CD4-positive, CD25-positive, alpha-beta regulatory T cell (primary cell): ENCODE measurements at regions not wholly inside any gene's neighbourhood (a gene's known extent, or its start where the extent isn't known, plus 50 kb on each side); places are given as distances from the start of the nearest gene placed in this dataset.

Experiments
- ATAC-seq, 2 donors: fragments of 150-1000 bp; cut with Tn5 transposase; one replicate each; pipeline ENCODE4 v1.10.0; 2021; ENCODE audit warnings: low read depth in 2 of 2, moderate number of reproducible peaks in 2 of 2, moderate library complexity in 1 of 2
- DNase-seq, 3 donors: peaks; one replicate each; pipeline versions ENCODE4 v3.0.0 to v3.0.0-alpha.2; 2012 to 2022; ENCODE audit warnings: mixed read lengths in 1 of 3
- H3K27ac ChIP-seq: one replicate; pipeline ENCODE4 v1.7.0; 2013; ENCODE audit warnings: mild to moderate bottlenecking, low read length; ENCODE audit not compliant: insufficient read depth, poor library complexity, severe bottlenecking
- H3K27me3 ChIP-seq: one replicate; pipeline ENCODE4 v1.7.0; 2013; ENCODE audit warnings: low read length; ENCODE audit not compliant: control insufficient read depth, insufficient read depth
- H3K36me3 ChIP-seq: one replicate; pipeline ENCODE4 v1.7.0; 2013; ENCODE audit warnings: mild to moderate bottlenecking, low read length, moderate library complexity; ENCODE audit not compliant: control insufficient read depth, insufficient read depth
- H3K4me1 ChIP-seq: 2 replicates; pipeline ENCODE4 v1.7.0; 2013; ENCODE audit warnings: mild to moderate bottlenecking, low read length; ENCODE audit not compliant: insufficient read depth, control insufficient read depth, poor library complexity, severe bottlenecking
- H3K4me3 ChIP-seq: one replicate; pipeline ENCODE4 v1.7.0; 2013; ENCODE audit warnings: low read depth, mild to moderate bottlenecking, low read length, moderate library complexity
- H3K9me3 ChIP-seq, 2 experiments: 1 replicate in 1 of 2; 2 replicates in 1 of 2; pipeline ENCODE4 v1.7.0; 2013; ENCODE audit warnings: low read length in 2 of 2, mild to moderate bottlenecking in 1 of 2, moderate library complexity in 1 of 2; ENCODE audit not compliant: control insufficient read depth in 2 of 2
- H3K27ac Mint-ChIP-seq, 3 donors: one replicate each; pipeline ENCODE4 v1.8.0; 2020 to 2022; ENCODE audit warnings: mild to moderate bottlenecking in 3 of 3, mixed read lengths in 3 of 3, moderate library complexity in 2 of 3
- H3K27me3 Mint-ChIP-seq: one replicate; pipeline ENCODE4 v1.8.0; 2022; ENCODE audit warnings: mild to moderate bottlenecking, mixed read lengths
- H3K36me3 Mint-ChIP-seq: one replicate; pipeline ENCODE4 v1.8.0; 2020; ENCODE audit warnings: mixed read lengths
- H3K4me1 Mint-ChIP-seq, 4 donors: one replicate each; pipeline ENCODE4 v1.8.0; 2020 to 2022; ENCODE audit warnings: mixed read lengths in 4 of 4, mild to moderate bottlenecking in 1 of 4
- H3K4me3 Mint-ChIP-seq, 4 donors: one replicate each; pipeline ENCODE4 v1.8.0; 2020 to 2022; ENCODE audit warnings: mild to moderate bottlenecking in 4 of 4, mixed read lengths in 4 of 4, moderate library complexity in 3 of 4
- H3K9me3 Mint-ChIP-seq, 7 donors: one replicate each; pipeline ENCODE4 v1.8.0; 2020 to 2022; ENCODE audit warnings: mixed read lengths in 7 of 7, mild to moderate bottlenecking in 3 of 7, moderate library complexity in 2 of 7

- Mint-ChIP-seq H3K27me3 (peaks cover 4% of the 10 kb centered on the region), H3K4me1 (peaks cover 0 to 4% (median 0%) of the 10 kb centered on the region in 4 donors), H3K27ac (no peak overlapping the region), H3K9me3 (peaks cover 0 to 12% (median 4%) of the 10 kb centered on the region in 7 donors), H3K36me3 (no peaks in the 10 kb centered on the region), H3K4me3 (no peak overlapping the region)
- no peak overlapping the region for H3K4me3 ChIP-seq
- no peaks in the 10 kb centered on the region for H3K36me3 ChIP-seq
- H3K9me3 ChIP-seq: no peaks in the 10 kb centered on the region
- H3K27ac ChIP-seq: no peak overlapping the region
- no peak for DNase-seq
- no peak for ATAC-seq
- no peaks in the 10 kb centered on the region for H3K4me1 ChIP-seq
- no peaks in the 10 kb centered on the region for H3K27me3 ChIP-seq
Observed at GRCh38 chr12:111284709-111285108, 84.2 kb downstream of the PHETA1 start.

GRCh38 chr12:111283966-111284365 lies 84.9 kb downstream of the PHETA1 start:
- no peak overlapping the region for H3K4me3 Mint-ChIP-seq
- H3K27me3 Mint-ChIP-seq: peaks cover 4% of the 10 kb centered on the region
- ATAC-seq (no peak), DNase-seq (no peak)
- Histone ChIP-seq H3K27me3 (no peaks in the 10 kb centered on the region), H3K9me3 (no peaks in the 10 kb centered on the region), H3K4me3 (no peak overlapping the region), H3K4me1 (no peaks in the 10 kb centered on the region), H3K36me3 (no peaks in the 10 kb centered on the region), H3K27ac (no peak overlapping the region)
- H3K36me3 Mint-ChIP-seq: no peaks in the 10 kb centered on the region
- no peak overlapping the region for H3K27ac Mint-ChIP-seq
- H3K4me1 Mint-ChIP-seq: peaks cover 0 to 4% (median 0%) of the 10 kb centered on the region in 4 donors
- H3K9me3 Mint-ChIP-seq: peaks cover 0 to 12% (median 4%) of the 10 kb centered on the region in 7 donors

DNA sequence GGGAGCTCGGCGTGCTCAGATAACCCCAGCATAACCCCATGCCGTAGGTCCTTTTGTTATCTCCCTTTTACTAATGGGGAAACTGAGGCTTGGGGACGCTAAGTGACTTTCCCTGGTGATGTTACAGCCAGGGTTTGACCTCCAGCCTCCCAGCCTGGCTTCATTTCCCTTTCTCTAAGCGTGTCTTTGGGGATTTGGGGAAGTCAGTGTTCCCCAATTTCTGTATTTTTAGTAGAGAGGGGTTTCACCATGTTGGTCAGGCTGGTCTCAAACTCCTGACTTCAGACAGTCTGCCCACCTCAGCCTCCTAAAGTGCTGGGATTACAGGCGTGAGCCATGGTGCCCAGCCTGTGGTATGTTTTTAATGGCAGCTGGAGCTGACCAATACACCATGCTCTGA lies 85.4 kb downstream of the PHETA1 start:
- Mint-ChIP-seq H3K27me3 (peaks cover 4% of the 10 kb centered on the region), H3K4me3 (no peak overlapping the region), H3K36me3 (no peaks in the 10 kb centered on the region), H3K9me3 (peaks cover 0 to 12% (median 4%) of the 10 kb centered on the region in 7 donors), H3K27ac (peak overlapping the region in 1 of 3 donors; percentile 22), H3K4me1 (peaks cover 0 to 4% (median 0%) of the 10 kb centered on the region in 4 donors)
- H3K27me3 ChIP-seq: no peaks in the 10 kb centered on the region
- ATAC-seq: no peak
- H3K27ac ChIP-seq: no peak overlapping the region
- no peaks in the 10 kb centered on the region for H3K4me1 ChIP-seq
- no peak for DNase-seq
- no peaks in the 10 kb centered on the region for H3K9me3 ChIP-seq
- no peak overlapping the region for H3K4me3 ChIP-seq
- no peaks in the 10 kb centered on the region for H3K36me3 ChIP-seq

DNA sequence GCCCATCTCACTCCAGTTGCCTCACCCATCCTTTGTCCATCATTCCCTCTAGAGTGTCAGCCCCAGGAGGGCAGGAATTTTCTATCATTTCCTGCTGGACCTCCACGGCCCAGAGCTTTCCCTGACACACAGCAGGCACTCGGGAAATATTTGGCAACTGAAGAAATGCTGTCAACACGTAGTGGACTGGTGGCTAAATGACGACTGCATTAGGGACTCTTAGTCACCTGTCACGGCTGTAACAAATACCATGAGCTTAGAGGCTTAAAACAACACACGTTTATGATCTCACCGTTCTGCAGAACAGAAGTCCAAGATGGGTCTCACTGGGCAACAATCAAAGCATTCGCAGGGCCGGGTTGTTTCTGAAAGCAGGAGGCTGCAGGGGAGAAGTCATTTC lies 91.3 kb downstream of the PHETA1 start:
- H3K27ac ChIP-seq: no peak overlapping the region
- H3K4me1 ChIP-seq: no peaks in the 10 kb centered on the region
- peak overlapping the region in 1 of 3 donors; percentile 16 for H3K27ac Mint-ChIP-seq
- peaks cover 0 to 12% (median 1%) of the 10 kb centered on the region in 7 donors for H3K9me3 Mint-ChIP-seq
- ATAC-seq (no peak), DNase-seq (no peak)
- H3K27me3 ChIP-seq: no peaks in the 10 kb centered on the region
- H3K27me3 Mint-ChIP-seq: peaks cover 8% of the 10 kb centered on the region
- H3K4me3 ChIP-seq: no peak overlapping the region
- peaks cover 0 to 4% (median under 1%) of the 10 kb centered on the region in 4 donors for H3K4me1 Mint-ChIP-seq
- H3K9me3 ChIP-seq: no peaks in the 10 kb centered on the region
- H3K36me3 ChIP-seq: no peaks in the 10 kb centered on the region
- no peaks in the 10 kb centered on the region for H3K36me3 Mint-ChIP-seq
- no peak overlapping the region for H3K4me3 Mint-ChIP-seq

GRCh38 chr12:111276146-111276545 lies 92.7 kb downstream of the PHETA1 start:
- Mint-ChIP-seq H3K4me1 (peaks cover 0 to 2% (median under 1%) of the 10 kb centered on the region in 4 donors), H3K4me3 (no peak overlapping the region)
- H3K4me1 ChIP-seq: no peaks in the 10 kb centered on the region

DNA sequence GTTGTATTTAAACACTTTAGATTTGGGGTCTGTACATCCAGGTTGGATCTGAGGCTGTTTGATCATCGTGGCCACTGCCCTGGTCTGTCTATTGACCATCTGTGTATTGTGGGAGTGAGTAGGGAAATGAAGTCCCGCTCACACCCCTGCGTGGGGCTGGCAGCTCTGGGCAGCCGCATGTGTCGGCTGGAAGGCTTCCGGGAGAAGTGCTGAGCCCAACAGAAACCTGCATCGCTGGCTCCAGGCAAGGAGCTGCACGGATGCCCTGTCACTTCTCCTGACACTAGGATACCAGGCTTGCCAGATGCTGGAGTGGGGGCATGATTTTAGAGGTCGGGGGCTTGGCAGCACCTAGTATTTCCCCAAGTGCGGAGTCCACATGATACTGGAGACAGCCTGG lies 93.6 kb downstream of the PHETA1 start:
- Mint-ChIP-seq H3K4me1 (peaks cover 0 to 2% (median 0%) of the 10 kb centered on the region in 4 donors), H3K27ac (no peak overlapping the region), H3K36me3 (no peaks in the 10 kb centered on the region), H3K9me3 (peaks cover 0 to 1% (median 0%) of the 10 kb centered on the region in 7 donors), H3K27me3 (peaks cover 5% of the 10 kb centered on the region), H3K4me3 (no peak overlapping the region)
- H3K27ac ChIP-seq: no peak overlapping the region
- H3K36me3 ChIP-seq: no peaks in the 10 kb centered on the region
- ATAC-seq (no peak), DNase-seq (no peak)
- H3K4me3 ChIP-seq: no peak overlapping the region
- H3K27me3 ChIP-seq: no peaks in the 10 kb centered on the region
- H3K9me3 ChIP-seq: no peaks in the 10 kb centered on the region
- H3K4me1 ChIP-seq: no peaks in the 10 kb centered on the region

More at GRCh38 chr12:111276146-111276545, 92.7 kb downstream of the PHETA1 start:
- peaks cover 4% of the 10 kb centered on the region for H3K27me3 Mint-ChIP-seq
- H3K27ac Mint-ChIP-seq: no peak overlapping the region
- H3K36me3 ChIP-seq: no peaks in the 10 kb centered on the region
- DNase-seq: no peak
- H3K9me3 ChIP-seq: no peaks in the 10 kb centered on the region
- no peak overlapping the region for H3K4me3 ChIP-seq
- no peak for ATAC-seq
- no peak overlapping the region for H3K27ac ChIP-seq
- H3K27me3 ChIP-seq: no peaks in the 10 kb centered on the region
- H3K9me3 Mint-ChIP-seq: peaks cover 0 to 8% (median 1%) of the 10 kb centered on the region in 7 donors
- no peaks in the 10 kb centered on the region for H3K36me3 Mint-ChIP-seq

- Histone ChIP-seq H3K36me3 (no peaks in the 10 kb centered on the region), H3K27me3 (no peaks in the 10 kb centered on the region), H3K9me3 (no peaks in the 10 kb centered on the region), H3K27ac (no peak overlapping the region), H3K4me1 (no peaks in the 10 kb centered on the region), H3K4me3 (no peak overlapping the region)
- Mint-ChIP-seq H3K4me1 (peaks cover 0 to 5% (median under 1%) of the 10 kb centered on the region in 4 donors), H3K27me3 (peaks cover 9% of the 10 kb centered on the region), H3K9me3 (peaks cover 0 to 1% (median 0%) of the 10 kb centered on the region in 7 donors), H3K4me3 (no peak overlapping the region), H3K27ac (no peak overlapping the region), H3K36me3 (no peaks in the 10 kb centered on the region)
- no peak for ATAC-seq
- no peak for DNase-seq
Observed at GRCh38 chr12:111274777-111275176, 94.1 kb downstream of the PHETA1 start.

DNA sequence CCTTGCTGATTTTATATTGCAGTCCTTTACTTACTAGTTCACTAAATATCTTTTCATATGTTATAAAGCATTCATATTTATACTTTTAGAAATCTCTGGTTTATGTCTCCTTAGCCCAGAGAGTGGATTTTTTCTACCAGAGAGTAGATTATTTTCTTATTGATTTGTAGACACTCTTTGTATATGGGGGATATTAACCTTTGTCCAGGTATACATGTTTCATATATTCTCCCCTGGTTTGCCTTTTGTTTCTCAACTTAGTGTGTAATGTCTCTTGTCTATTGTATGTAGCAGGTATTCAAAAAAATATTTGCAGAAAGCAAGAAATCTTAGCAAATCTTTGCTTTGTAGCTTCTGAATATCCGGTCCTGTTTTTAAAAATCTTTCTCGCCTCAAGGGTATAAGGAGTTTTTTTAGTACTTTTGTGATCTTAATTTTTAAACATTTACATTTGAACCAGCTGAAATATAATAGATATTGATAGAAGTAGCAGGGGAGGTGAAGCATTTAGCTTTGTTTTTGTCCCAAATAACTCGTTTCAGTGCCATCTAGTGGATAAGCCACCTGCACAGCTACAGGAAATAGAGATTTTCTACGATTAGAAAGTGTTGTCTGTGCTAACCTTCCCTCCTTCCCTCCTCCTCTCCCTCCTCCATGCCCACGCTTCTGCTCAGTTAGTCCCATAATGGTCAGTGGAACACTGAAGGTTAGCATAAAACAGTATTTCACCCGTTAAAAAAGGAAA lies 97.0 kb downstream of the PHETA1 start:
- Mint-ChIP-seq H3K4me3 (no peak overlapping the region), H3K27ac (no peak overlapping the region), H3K4me1 (peaks cover 0 to 5% (median under 1%) of the 10 kb centered on the region in 4 donors), H3K9me3 (peaks cover 0 to 1% (median 0%) of the 10 kb centered on the region in 7 donors), H3K27me3 (peaks cover 15% of the 10 kb centered on the region), H3K36me3 (no peaks in the 10 kb centered on the region)
- DNase-seq: peak in 2 of 3 donors; percentile 2 to 30
- H3K36me3 ChIP-seq: no peaks in the 10 kb centered on the region
- no peaks in the 10 kb centered on the region for H3K4me1 ChIP-seq
- ATAC-seq: no peak
- no peaks in the 10 kb centered on the region for H3K27me3 ChIP-seq
- no peak overlapping the region for H3K4me3 ChIP-seq
- H3K27ac ChIP-seq: no peak overlapping the region
- no peaks in the 10 kb centered on the region for H3K9me3 ChIP-seq
